Kidney epithelial cell (primary cell): ENCODE measurements at regions not wholly inside any gene's neighbourhood (a gene's known extent, or its start where the extent isn't known, plus 50 kb on each side); places are given as distances from the start of the nearest gene placed in this dataset.

Experiments used
- DNase-seq: peaks from one replicate; pipeline ENCODE4 v3.0.0-alpha.2; 2010; ENCODE audit warnings: low read depth
- H3K27me3 ChIP-seq: 2 replicates; pipeline ENCODE4 v1.6.0; 2011; ENCODE audit warnings: low read length; ENCODE audit not compliant: control insufficient read depth, insufficient read depth
- H3K36me3 ChIP-seq: 2 replicates; pipeline ENCODE4 v1.5.1; 2011; ENCODE audit warnings: low read length; ENCODE audit not compliant: control insufficient read depth, insufficient read depth
- H3K4me3 ChIP-seq: 2 replicates; pipeline ENCODE4 v1.5.1; 2011; ENCODE audit warnings: low read depth, mild to moderate bottlenecking, control low read depth, low read length
- CTCF ChIP-seq: IDR thresholded peaks from 2 replicates; pipeline ENCODE4 v1.5.1; 2011; ENCODE audit warnings: mild to moderate bottlenecking, moderate library complexity, low read length, control low read depth, inconsistent platforms; ENCODE audit not compliant: insufficient read depth, poor library complexity, severe bottlenecking

GRCh38 chr18:2304378-2305175 lies 266.7 kb downstream of the METTL4 start:
- TF ChIP-seq CTCF = no peak
- no peaks in the 10 kb centered on the region for H3K36me3 ChIP-seq
- no peaks in the 10 kb centered on the region for H3K27me3 ChIP-seq
- H3K4me3 ChIP-seq = no peak overlapping the region
- no peak for DNase-seq

GRCh38 chr18:2306606-2307005 lies 264.7 kb downstream of the METTL4 start:
- H3K4me3 ChIP-seq = no peak overlapping the region
- no peaks in the 10 kb centered on the region for H3K36me3 ChIP-seq
- TF ChIP-seq CTCF = no peak
- no peak for DNase-seq
- no peaks in the 10 kb centered on the region for H3K27me3 ChIP-seq

- no peak for TF ChIP-seq CTCF
- H3K27me3 ChIP-seq = no peaks in the 10 kb centered on the region
- H3K36me3 ChIP-seq = no peaks in the 10 kb centered on the region
- no peak overlapping the region for H3K4me3 ChIP-seq
- no peak for DNase-seq
Measured at GRCh38 chr18:2310886-2311285, 260.4 kb downstream of the METTL4 start.

GRCh38 chr18:2312440-2312839 lies 258.9 kb downstream of the METTL4 start:
- Histone ChIP-seq H3K4me3 (no peak overlapping the region), H3K36me3 (no peaks in the 10 kb centered on the region), H3K27me3 (no peaks in the 10 kb centered on the region)
- no peak for DNase-seq
- TF ChIP-seq CTCF = no peak

DNA sequence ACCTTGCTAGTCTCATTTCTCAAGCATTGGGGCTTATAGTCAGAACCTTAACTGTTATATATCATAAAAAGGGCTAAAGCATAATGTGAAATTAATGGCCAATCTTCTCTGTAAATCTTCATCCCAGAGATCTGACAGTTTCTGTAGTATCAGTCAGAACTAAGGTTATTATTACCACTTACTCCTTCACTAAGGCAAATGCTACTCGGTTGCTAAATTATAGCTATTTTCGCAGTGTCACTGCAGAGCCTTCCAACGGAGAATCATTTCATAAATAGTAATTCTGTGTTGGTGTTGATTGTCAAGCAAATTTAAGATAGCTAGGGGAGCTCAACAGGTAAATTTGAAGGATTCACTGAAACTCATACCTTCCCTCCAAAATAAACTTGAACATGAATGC lies 258.0 kb downstream of the METTL4 start:
- TF ChIP-seq CTCF = no peak
- no peak overlapping the region for H3K4me3 ChIP-seq
- no peaks in the 10 kb centered on the region for H3K27me3 ChIP-seq
- DNase-seq = no peak
- H3K36me3 ChIP-seq = no peaks in the 10 kb centered on the region

DNA sequence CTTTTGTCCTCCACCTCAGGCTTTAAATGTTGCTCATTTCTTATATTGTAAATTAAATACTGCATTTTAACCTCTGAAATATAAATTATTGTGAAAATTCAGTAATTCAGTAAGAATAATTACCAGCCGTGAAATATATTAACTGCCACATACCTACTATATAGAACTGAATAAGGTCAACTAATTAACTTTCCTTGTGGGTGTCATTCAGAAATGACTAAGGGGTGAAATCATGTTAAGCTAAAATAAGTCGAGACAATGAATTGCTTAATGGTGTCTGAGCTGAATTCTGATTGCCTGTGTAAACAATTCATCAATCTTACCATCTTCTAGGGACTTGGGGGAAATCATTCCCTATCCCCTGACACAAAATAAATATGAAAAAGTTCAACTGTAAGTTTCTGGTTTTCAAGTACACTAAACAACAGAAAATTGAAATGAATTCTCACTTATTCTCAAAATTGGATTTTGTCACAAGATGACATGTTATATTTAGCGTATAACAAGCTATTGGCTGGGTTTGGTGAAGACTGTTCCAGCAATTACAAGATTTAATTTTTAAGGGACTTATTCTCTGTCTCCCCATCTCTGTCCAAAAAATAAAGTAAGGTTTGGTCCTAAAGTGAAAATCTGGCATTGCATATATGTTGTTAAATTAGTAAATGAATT lies 255.1 kb downstream of the METTL4 start:
- no peak for TF ChIP-seq CTCF

More for the DNA sequence above, 255.1 kb downstream of the METTL4 start:
- no peaks in the 10 kb centered on the region for H3K36me3 ChIP-seq
- DNase-seq = no peak
- H3K4me3 ChIP-seq = no peak overlapping the region
- no peaks in the 10 kb centered on the region for H3K27me3 ChIP-seq
